H4 (cell line): ENCODE measurements at regions not wholly inside any gene's neighbourhood (a gene's known extent, or its start where the extent isn't known, plus 50 kb on each side); places are given as distances from the start of the nearest gene placed in this dataset.
A peak's percentile ranks its signal among the peaks of the same experiment; 100 is the strongest.

Source experiments
- DNase-seq: peaks from one replicate; pipeline ENCODE4 v3.0.0-alpha.2; 2015; ENCODE audit warnings: low spot score

DNA sequence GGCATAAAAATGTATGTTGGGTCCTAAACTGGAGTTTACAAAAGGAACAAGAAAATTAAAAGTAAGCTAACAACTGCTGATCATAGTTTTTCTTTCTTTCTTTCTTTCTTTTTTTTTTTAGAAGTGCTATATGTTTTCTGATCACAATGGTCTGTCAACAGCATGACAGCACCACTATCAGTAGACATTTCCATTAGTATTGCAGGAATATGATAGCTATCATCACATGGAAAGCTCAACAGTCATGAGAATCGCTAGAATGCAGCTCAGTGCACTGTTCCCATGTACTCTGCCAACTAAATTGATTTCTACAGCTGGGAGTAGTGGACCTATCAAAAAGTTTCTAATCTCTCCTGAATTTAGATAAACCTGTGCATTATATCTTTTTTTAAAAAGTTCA lies 950.3 kb upstream of the ACVR2A start:
- DNase-seq = no peak

DNA sequence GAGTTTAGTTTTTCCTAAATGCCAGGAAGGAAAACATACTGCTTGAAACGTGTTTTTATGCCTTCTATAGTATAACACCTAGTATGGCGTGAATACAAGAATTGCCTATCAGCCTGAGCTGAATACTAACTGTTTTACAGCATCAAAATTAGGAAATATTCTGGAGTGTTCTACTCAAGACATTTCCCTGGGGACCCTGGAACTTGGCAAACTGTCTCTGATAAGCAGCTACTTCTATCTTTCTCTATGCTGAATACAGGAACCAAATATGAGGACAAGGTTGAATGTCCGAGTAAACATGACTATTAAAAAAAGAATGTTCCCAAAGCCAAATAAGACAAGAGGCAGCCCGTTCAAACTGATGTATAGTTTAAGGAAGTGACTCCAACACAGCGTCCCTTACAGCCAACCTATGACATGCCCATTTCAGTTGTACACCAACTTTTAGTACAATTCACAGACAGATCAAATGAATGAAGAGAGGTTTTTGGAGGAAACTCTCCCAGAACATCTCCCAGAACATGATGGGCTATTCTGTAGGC lies 951.3 kb upstream of the ACVR2A start:
- no peak for DNase-seq

GRCh38 chr2:146890491-146890890 lies 954.3 kb upstream of the ACVR2A start:
- DNase-seq = no peak

DNA sequence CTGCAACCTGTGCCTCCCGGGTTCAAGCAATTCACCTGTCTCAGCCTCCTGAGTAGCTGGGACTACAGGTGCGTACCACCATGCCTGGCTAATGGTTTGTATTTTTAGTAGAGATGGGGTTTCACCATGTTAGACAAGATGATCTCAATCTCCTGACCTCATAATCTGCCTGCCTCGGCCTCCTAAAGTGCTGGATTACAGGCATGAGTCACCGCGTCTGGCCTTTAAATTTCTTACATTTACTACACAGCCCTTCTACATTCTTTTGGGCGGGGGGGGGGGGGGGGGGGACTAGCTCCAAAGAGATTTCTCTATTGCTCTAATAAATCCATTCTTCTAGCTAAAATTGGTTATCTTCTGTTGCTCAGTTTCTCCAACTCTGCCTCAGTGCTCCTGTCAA lies 964.9 kb upstream of the ACVR2A start:
- no peak for DNase-seq

DNA sequence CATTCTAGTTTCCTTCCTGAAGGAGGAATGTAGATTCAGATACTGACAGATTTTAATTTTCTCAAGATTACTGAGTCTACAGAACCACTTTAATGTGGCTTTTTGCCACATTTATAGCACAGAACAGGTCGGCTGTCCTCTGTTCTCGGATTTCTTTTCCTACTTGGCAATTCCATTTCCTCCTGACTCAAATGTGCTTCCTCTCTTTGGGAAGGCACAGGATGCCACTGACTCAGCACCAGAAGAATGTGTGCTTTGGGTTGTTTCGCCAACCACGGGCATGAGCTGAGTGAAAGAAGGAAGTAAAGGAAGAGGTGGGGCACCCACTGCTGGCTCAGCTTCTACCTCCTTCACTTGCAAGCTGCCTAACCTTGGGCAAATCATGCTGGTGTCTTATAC lies 970.6 kb upstream of the ACVR2A start:
- peak; percentile 90 for DNase-seq

DNA sequence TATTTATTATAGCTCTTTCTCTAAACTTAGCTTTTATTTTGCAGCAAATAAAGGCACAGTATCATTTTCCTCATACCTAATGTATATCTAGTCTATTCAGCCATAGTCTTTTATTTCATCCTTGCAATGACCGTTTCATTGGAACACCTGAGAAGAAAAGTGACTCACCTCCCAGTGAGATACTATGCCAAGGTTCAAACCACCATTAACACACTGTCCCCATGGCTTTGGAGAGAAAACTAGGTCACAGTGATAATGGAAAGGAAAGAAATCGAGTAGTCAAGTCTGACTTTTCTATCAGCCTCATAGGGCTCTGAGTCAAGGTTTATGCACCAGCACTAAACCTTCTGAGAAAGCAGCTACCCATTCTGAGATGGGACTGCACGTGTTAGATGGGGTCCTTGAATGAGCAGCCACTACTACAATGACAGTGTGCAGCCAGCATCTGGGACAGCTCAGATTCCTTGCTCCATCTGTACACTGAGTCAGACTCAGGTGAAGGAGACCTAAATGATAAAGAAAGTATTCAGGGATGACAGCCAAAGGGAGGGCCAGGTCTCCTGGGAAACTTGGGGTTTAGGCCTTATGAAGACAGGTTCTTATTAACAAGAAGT lies 971.1 kb upstream of the ACVR2A start:
- no peak for DNase-seq

GRCh38 chr2:146873056-146873455 lies 971.8 kb upstream of the ACVR2A start:
- no peak for DNase-seq

GRCh38 chr2:146870691-146871090 lies 974.1 kb upstream of the ACVR2A start:
- DNase-seq = no peak

DNA sequence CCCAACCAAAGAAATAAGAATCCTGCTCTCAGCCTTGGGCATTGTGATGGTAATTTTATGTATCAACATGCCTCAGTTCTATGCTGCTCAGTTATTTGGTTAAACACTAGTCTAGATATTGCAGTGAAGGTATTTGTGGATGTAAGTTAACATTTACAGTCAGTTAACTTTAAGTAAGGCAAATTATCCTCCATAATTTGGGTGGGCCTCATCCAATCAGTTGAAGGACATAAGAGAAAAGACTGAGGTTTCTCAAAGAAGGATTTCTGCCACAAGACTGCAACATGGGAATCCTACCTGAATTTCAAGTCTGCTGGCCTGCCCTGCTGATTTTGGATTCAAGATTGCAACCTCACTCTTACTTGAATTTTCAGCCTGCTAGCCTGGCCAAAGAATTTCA lies 975.5 kb upstream of the ACVR2A start:
- DNase-seq = no peak

- DNase-seq = no peak
Measured at GRCh38 chr2:146868051-146868450, 976.8 kb upstream of the ACVR2A start.

- DNase-seq = no peak
Measured at GRCh38 chr2:146867477-146867986, 977.3 kb upstream of the ACVR2A start.

DNA sequence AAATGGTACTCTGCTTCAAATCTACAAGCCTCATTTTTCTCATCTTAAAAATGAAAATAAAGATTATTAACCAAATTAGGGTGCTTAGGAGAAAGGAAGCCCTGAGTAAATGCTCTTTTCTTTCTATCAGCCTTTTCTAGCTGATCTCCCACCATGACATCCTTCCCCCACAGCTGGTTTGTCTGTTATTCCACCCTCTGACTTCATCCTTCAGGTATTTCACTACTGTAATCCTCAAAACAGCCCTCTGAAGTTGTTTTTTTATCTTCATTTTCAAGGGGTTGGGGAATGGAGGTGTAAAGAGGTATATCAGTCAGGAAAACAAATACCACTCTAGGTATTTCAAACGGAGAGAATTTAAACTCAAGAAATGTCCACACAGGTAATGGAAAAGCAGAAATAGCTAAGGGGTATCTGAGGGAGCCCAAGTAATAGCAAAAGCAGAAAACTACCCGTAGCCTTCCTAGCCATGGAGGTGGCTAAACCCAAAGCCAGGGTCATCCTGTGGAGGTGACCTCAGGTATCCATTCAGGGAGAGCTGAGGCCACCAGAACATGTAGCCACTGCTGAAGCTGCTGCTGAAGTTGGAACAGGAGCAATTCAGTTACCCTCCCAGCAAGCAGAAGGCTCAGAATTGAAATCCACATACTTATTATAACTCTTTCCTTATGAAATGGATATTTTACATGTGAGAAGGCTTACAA lies 990.9 kb upstream of the ACVR2A start:
- DNase-seq = no peak

DNA sequence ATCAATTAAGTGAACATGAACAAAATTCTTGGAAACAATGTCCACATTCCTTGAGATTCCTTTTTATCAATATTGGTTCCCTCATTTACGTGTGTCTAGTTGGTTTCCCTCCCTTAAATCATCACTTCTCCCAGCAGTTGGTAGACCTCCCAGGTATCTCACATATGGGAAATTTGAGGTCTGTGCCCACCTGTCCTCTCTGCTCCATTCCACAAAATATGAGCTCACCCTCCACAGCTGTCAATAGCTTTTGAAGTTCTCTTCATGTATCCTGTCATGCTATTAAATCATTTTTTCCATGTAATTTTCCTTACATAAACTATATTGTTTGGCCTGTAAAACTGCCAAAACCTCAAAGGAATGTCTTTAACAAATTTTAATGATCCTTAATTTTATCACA lies 992.2 kb upstream of the ACVR2A start:
- DNase-seq = no peak

GRCh38 chr2:146850746-146851145 lies 994.1 kb upstream of the ACVR2A start:
- no peak for DNase-seq

GRCh38 chr2:146847846-146848245 lies 997.0 kb upstream of the ACVR2A start:
- no peak for DNase-seq

- no peak for DNase-seq
Measured at GRCh38 chr2:146844226-146844990, 1000.4 kb upstream of the ACVR2A start.

DNA sequence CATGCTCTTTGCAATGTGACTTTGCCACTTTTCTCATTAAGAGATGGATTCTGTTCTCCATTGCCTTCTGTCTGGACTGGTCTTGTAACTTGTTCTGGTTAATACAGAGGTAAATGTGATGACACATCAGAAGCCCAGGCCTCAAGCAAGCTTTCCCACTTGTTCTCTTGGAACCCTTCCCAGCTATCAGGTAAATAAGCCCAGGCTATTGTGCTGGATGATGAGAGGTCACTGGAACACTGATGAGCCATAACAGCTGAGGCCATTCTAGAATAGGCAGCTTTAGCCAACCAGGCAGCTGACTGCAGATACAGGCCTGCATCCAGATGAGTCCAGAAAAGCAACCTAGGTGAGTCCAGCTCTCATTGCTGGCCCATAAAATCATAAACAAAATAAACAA lies 1007.0 kb upstream of the ACVR2A start:
- DNase-seq = no peak

DNA sequence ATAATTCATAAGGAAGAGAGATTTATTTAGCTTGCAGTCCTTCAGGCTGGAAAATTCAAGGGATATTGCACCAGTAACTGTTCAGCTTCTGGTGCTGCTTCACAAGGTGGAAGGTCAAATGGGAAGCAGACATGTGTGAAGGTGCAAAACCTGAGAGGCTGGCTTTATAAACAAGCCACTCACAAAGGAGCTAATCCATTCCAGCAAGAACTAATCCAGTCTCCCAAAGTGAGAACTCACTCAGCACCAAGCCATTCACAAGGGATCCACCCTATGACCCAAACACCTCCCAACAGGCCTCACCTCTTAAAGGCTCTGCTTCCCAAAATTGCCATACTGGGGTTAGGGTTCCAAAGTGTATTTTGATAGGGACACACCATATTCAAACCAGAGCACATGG lies 1018.4 kb upstream of the ACVR2A start:
- no peak for DNase-seq

DNA sequence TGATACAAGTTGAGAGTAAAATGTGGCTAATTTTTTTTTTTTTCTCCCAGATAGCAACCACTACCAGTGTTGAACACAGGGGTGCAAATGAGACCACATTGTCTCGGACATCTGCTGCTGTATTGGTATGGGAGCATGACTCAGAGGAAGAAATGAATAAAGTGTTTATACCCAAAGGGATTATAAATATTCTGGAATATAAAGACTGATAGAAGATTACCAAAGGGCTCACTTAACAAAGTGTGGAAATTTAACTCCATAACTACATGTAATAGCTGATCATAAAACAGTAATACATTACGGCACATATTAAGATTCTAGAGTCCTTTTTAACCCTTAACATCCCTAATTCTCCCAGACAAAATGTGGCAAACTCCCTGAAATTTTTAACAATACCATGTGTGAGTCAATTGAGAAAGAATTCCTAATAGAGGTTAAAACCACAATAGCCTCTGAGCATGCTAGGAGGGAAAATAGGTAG lies 1023.0 kb upstream of the ACVR2A start:
- DNase-seq = peak; percentile 72

- DNase-seq = peak; percentile 41
Measured at GRCh38 chr2:146820672-146821071, 1024.2 kb upstream of the ACVR2A start.

DNA sequence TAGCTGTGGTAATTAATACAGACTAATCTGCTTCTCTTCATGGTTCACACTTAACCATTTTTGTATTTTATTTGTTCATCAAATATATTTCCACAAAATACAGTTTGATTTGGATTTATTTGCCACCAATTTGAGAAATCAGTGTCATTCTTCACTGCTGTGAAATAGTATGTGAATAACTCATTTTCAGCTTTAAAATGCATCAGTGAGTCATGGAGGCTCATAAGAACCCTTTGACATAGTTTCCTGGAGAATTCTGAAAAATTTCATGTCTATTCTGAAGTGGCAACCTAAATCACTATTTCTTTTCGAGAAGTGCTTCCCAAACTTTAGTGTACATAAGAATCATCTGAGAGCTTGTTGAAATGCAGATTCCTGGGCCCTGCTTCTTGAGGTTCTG lies 1026.7 kb upstream of the ACVR2A start:
- no peak for DNase-seq

DNA sequence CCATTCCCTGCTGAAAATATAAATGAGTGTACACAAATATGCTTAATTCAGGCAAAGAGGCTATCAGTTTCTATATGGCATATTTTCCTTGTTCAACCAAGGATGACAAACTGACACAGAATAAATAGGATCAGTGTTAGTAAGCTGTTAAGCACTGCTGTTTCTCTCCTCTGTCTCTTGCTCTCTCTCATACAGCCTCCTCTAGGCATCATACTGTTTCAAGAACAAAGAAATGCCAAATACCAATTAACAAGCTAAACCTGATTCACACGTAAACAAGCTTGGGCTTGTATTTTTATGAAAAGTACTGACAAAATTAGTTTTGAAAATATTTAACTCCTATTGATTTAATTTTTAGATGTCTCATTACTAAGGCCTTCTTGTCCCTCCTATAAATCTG lies 1027.2 kb upstream of the ACVR2A start:
- no peak for DNase-seq
